Muscle layer of duodenum (tissue), 2 donors: ENCODE measurements at regions not wholly inside any gene's neighbourhood (a gene's known extent, or its start where the extent isn't known, plus 50 kb on each side); places are given as distances from the start of the nearest gene placed in this dataset.

Experiments
- H3K27ac ChIP-seq: one replicate; pipeline ENCODE4 v1.7.0; 2013; ENCODE audit warnings: mild to moderate bottlenecking, low read length
- H3K27me3 ChIP-seq: one replicate; pipeline ENCODE4 v1.7.0; 2013; ENCODE audit warnings: low read depth, mild to moderate bottlenecking, control low read depth, low read length
- H3K36me3 ChIP-seq, 2 donors: one replicate each; pipeline ENCODE4 v1.7.0; 2013; ENCODE audit warnings: low read length in 2 of 2, control low read depth in 1 of 2, mild to moderate bottlenecking in 1 of 2; ENCODE audit not compliant: insufficient read depth in 2 of 2, control insufficient read depth in 1 of 2
- H3K4me1 ChIP-seq, 2 donors: one replicate each; pipeline ENCODE4 v1.7.0; 2013; ENCODE audit warnings: low read length in 2 of 2, mild to moderate bottlenecking in 2 of 2, control low read depth in 1 of 2, moderate library complexity in 1 of 2; ENCODE audit not compliant: insufficient read depth in 2 of 2, control insufficient read depth in 1 of 2
- H3K4me3 ChIP-seq, 2 donors: one replicate each; pipeline ENCODE4 v1.7.0; 2013; ENCODE audit warnings: low read length in 2 of 2, low read depth in 1 of 2, mild to moderate bottlenecking in 1 of 2
- H3K9me3 ChIP-seq, 2 donors: one replicate each; pipeline ENCODE4 v1.7.0; 2013; ENCODE audit warnings: low read length in 2 of 2, control low read depth in 1 of 2, mild to moderate bottlenecking in 1 of 2; ENCODE audit not compliant: control insufficient read depth in 1 of 2
- donor health status: healthy.

GRCh38 chr9:79334001-79334400 lies 237.8 kb upstream of the TLE4 start:
- Histone ChIP-seq H3K4me3 (no peak overlapping the region), H3K27ac (no peak overlapping the region), H3K9me3 (peaks cover 3 to 13% of the 10 kb centered on the region in 2 donors), H3K4me1 (no peaks in the 10 kb centered on the region), H3K27me3 (no peaks in the 10 kb centered on the region), H3K36me3 (no peaks in the 10 kb centered on the region)

- Histone ChIP-seq H3K27ac (no peak overlapping the region), H3K36me3 (no peaks in the 10 kb centered on the region), H3K27me3 (no peaks in the 10 kb centered on the region), H3K4me1 (no peaks in the 10 kb centered on the region), H3K4me3 (no peak overlapping the region), H3K9me3 (peaks cover 3 to 13% of the 10 kb centered on the region in 2 donors)
Measured at GRCh38 chr9:79334711-79335110, 237.1 kb upstream of the TLE4 start.

- H3K4me3 ChIP-seq = no peak overlapping the region
- H3K9me3 ChIP-seq = peaks cover 3 to 13% of the 10 kb centered on the region in 2 donors
- H3K27me3 ChIP-seq = no peaks in the 10 kb centered on the region
- no peaks in the 10 kb centered on the region for H3K4me1 ChIP-seq
- H3K36me3 ChIP-seq = no peaks in the 10 kb centered on the region
- H3K27ac ChIP-seq = no peak overlapping the region
Measured at GRCh38 chr9:79335987-79336386, 235.8 kb upstream of the TLE4 start.

- Histone ChIP-seq H3K4me3 (no peak overlapping the region), H3K9me3 (peaks cover 3 to 8% of the 10 kb centered on the region in 2 donors), H3K27ac (no peak overlapping the region), H3K36me3 (no peaks in the 10 kb centered on the region), H3K4me1 (no peaks in the 10 kb centered on the region), H3K27me3 (no peaks in the 10 kb centered on the region)
Measured at GRCh38 chr9:79341561-79341960, 230.2 kb upstream of the TLE4 start.

- H3K27ac ChIP-seq = no peak overlapping the region
- no peak overlapping the region for H3K4me3 ChIP-seq
- no peaks in the 10 kb centered on the region for H3K9me3 ChIP-seq
- no peaks in the 10 kb centered on the region for H3K4me1 ChIP-seq
- no peaks in the 10 kb centered on the region for H3K36me3 ChIP-seq
- no peaks in the 10 kb centered on the region for H3K27me3 ChIP-seq
Measured at GRCh38 chr9:79346350-79347020, 225.3 kb upstream of the TLE4 start.

GRCh38 chr9:79352322-79352721 lies 219.4 kb upstream of the TLE4 start:
- Histone ChIP-seq H3K9me3 (no peaks in the 10 kb centered on the region), H3K4me3 (no peak overlapping the region), H3K4me1 (no peaks in the 10 kb centered on the region), H3K27me3 (no peaks in the 10 kb centered on the region), H3K27ac (no peak overlapping the region), H3K36me3 (no peaks in the 10 kb centered on the region)

GRCh38 chr9:79353856-79354520 lies 217.8 kb upstream of the TLE4 start:
- Histone ChIP-seq H3K36me3 (no peaks in the 10 kb centered on the region), H3K4me3 (no peak overlapping the region), H3K27me3 (no peaks in the 10 kb centered on the region), H3K27ac (no peak overlapping the region), H3K4me1 (no peaks in the 10 kb centered on the region), H3K9me3 (no peaks in the 10 kb centered on the region)

- H3K9me3 ChIP-seq = no peaks in the 10 kb centered on the region
- H3K27me3 ChIP-seq = no peaks in the 10 kb centered on the region
- H3K27ac ChIP-seq = no peak overlapping the region
Measured at GRCh38 chr9:79357194-79357593, 214.6 kb upstream of the TLE4 start.

GRCh38 chr9:79357616-79358015 lies 214.1 kb upstream of the TLE4 start:
- no peaks in the 10 kb centered on the region for H3K9me3 ChIP-seq
- H3K4me1 ChIP-seq = no peaks in the 10 kb centered on the region
- no peaks in the 10 kb centered on the region for H3K36me3 ChIP-seq
- no peak overlapping the region for H3K4me3 ChIP-seq
- H3K27me3 ChIP-seq = no peaks in the 10 kb centered on the region
- H3K27ac ChIP-seq = no peak overlapping the region

More at GRCh38 chr9:79357194-79357593, 214.6 kb upstream of the TLE4 start:
- no peaks in the 10 kb centered on the region for H3K4me1 ChIP-seq
- no peak overlapping the region for H3K4me3 ChIP-seq
- no peaks in the 10 kb centered on the region for H3K36me3 ChIP-seq

- Histone ChIP-seq H3K4me3 (no peak overlapping the region), H3K36me3 (no peaks in the 10 kb centered on the region), H3K27ac (no peak overlapping the region), H3K9me3 (no peaks in the 10 kb centered on the region), H3K27me3 (no peaks in the 10 kb centered on the region), H3K4me1 (no peaks in the 10 kb centered on the region)
Measured at GRCh38 chr9:79360387-79361347, 211.1 kb upstream of the TLE4 start.
